Adrenal gland (tissue), 5 donors: ENCODE measurements at regions not wholly inside any gene's neighbourhood (a gene's known extent, or its start where the extent isn't known, plus 50 kb on each side); places are given as distances from the start of the nearest gene placed in this dataset.

Experiments used
- CTCF ChIP-seq, 6 experiments: fragments of 450-650 bp in 4 of 6; fragments of 200-600 bp in 2 of 6; sonication (generic) in 1 of 6; IDR thresholded peaks; 1 replicate in 5 of 6; 2 replicates in 1 of 6; pipeline versions ENCODE4 v1.5.1 to v1.8.0; 2016 to 2021; ENCODE audit warnings: antibody characterized with exemption in 6 of 6, mild to moderate bottlenecking in 2 of 6, moderate library complexity in 1 of 6
- POLR2A ChIP-seq, 2 donors: fragments of 450-650 bp; IDR thresholded peaks; one replicate each; pipeline ENCODE4 v1.6.1; 2017; ENCODE audit warnings: antibody characterized with exemption in 2 of 2, mild to moderate bottlenecking in 2 of 2, moderate library complexity in 1 of 2
- donor health status: DM: no; HTN: no; CAD: no.

DNA sequence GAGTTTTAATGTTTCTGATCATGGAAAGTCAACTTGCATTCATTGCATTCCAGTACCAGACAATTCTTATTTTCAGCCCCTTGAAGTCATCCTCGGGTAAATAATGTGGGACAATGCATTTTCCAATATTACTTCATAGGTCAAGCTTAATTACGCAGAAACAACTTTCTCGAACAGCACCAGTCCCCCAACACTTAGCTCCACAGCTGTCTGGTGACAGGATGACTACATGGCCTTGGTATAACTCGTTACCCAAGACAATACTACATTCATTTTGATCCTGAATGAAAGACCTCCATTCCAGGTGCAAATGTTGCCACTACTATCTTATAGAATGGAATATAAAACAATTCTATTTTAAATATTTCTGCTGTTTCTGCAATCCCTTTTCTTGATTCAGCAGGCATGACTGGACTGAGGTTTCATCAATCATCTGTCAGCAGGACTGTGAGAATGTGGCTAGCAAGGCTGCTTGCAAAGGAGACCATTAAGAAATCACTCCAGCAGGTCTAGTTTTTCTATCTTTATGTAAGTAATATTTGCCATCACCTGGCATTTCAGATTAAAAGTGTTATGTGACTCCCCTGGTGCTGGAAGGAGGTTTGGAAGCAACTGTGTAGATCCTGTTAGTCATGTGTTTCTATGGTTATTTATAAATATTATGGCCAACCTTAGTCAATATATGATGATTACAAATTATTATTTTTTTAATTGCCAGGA is 147.9 kb downstream of the HAO1 start:
- TF ChIP-seq CTCF (IDR thresholded peaks at IDR 0.05): no peak
- no peak for TF ChIP-seq POLR2A (IDR thresholded peaks at IDR 0.05)
